Peyer's patch (tissue), 4 donors: ENCODE measurements at regions not wholly inside any gene's neighbourhood (a gene's known extent, or its start where the extent isn't known, plus 50 kb on each side); places are given as distances from the start of the nearest gene placed in this dataset.

Experiments
- DNase-seq, 3 donors: peaks; one replicate each; pipeline ENCODE4 v3.0.0-alpha.2; 2017 to 2019
- H3K27ac ChIP-seq, 4 donors: fragments of 200-600 bp; sonication (generic); one replicate each; pipeline ENCODE4 v1.5.1; 2016 to 2019
- H3K27me3 ChIP-seq, 2 donors: fragments of 200-600 bp; sonication (generic); one replicate each; pipeline ENCODE4 v1.5.1; 2019
- H3K36me3 ChIP-seq, 3 donors: fragments of 200-600 bp; sonication (generic); one replicate each; pipeline ENCODE4 v1.5.1; 2016 to 2019
- H3K4me1 ChIP-seq, 4 donors: fragments of 200-600 bp; sonication (generic); one replicate each; pipeline ENCODE4 v1.5.1; 2016 to 2019
- H3K4me3 ChIP-seq, 4 donors: fragments of 200-600 bp; sonication (generic); 1 replicate in 3 of 4; 2 replicates in 1 of 4; pipeline ENCODE4 v1.5.1; 2016 to 2019; ENCODE audit warnings: mild to moderate bottlenecking in 1 of 4
- H3K9me3 ChIP-seq, 4 donors: fragments of 200-600 bp; sonication (generic); one replicate each; pipeline ENCODE4 v1.5.1; 2016 to 2019; ENCODE audit warnings: mild to moderate bottlenecking in 1 of 4
- CTCF ChIP-seq, 6 experiments: fragments of 450-650 bp in 4 of 6; fragments of 200-600 bp in 2 of 6; sonication (generic) in 1 of 6; IDR thresholded peaks; one replicate each; pipeline ENCODE4 v1.5.1; 2017 to 2019; ENCODE audit warnings: antibody characterized with exemption in 6 of 6, mild to moderate bottlenecking in 3 of 6, moderate library complexity in 1 of 6
- POLR2A ChIP-seq, 2 donors: fragments of 450-650 bp; IDR thresholded peaks; one replicate each; pipeline ENCODE4 v1.5.1; 2017; ENCODE audit warnings: antibody characterized with exemption in 2 of 2, mild to moderate bottlenecking in 2 of 2, moderate library complexity in 2 of 2

GRCh38 chr13:78940455-78941130 is 281.6 kb upstream of the OBI1 start:
- H3K36me3 ChIP-seq, result no peaks in the 10 kb centered on the region
- no peak overlapping the region for H3K27ac ChIP-seq
- no peaks in the 10 kb centered on the region for H3K27me3 ChIP-seq
- no peaks in the 10 kb centered on the region for H3K9me3 ChIP-seq
- no peak overlapping the region for H3K4me3 ChIP-seq
- no peaks in the 10 kb centered on the region for H3K4me1 ChIP-seq
- no peak for DNase-seq
- no peak for TF ChIP-seq POLR2A (IDR thresholded peaks at IDR 0.05)
- no peak for TF ChIP-seq CTCF (IDR thresholded peaks at IDR 0.05)

- H3K4me1 ChIP-seq, result no peaks in the 10 kb centered on the region
- H3K27ac ChIP-seq, result no peak overlapping the region
- no peak for DNase-seq
- no peaks in the 10 kb centered on the region for H3K9me3 ChIP-seq
- H3K27me3 ChIP-seq, result no peaks in the 10 kb centered on the region
- no peak overlapping the region for H3K4me3 ChIP-seq
- no peaks in the 10 kb centered on the region for H3K36me3 ChIP-seq
- no peak for TF ChIP-seq POLR2A (IDR thresholded peaks at IDR 0.05)
- no peak for TF ChIP-seq CTCF (IDR thresholded peaks at IDR 0.05)
Measured at GRCh38 chr13:78934336-78934735, 275.4 kb upstream of the OBI1 start.

GRCh38 chr13:78915015-78915414 is 256.1 kb upstream of the OBI1 start:
- no peak for TF ChIP-seq CTCF (IDR thresholded peaks at IDR 0.05)
- no peak for TF ChIP-seq POLR2A (IDR thresholded peaks at IDR 0.05)
- DNase-seq, result no peak
- H3K27me3 ChIP-seq, result no peaks in the 10 kb centered on the region

GRCh38 chr13:78913656-78914055 is 254.7 kb upstream of the OBI1 start:
- TF ChIP-seq CTCF (IDR thresholded peaks at IDR 0.05), result no peak
- no peak for TF ChIP-seq POLR2A (IDR thresholded peaks at IDR 0.05)

More at GRCh38 chr13:78915015-78915414, 256.1 kb upstream of the OBI1 start:
- no peaks in the 10 kb centered on the region for H3K4me1 ChIP-seq
- H3K4me3 ChIP-seq, result no peak overlapping the region
- H3K27ac ChIP-seq, result no peak overlapping the region
- no peaks in the 10 kb centered on the region for H3K9me3 ChIP-seq
- no peaks in the 10 kb centered on the region for H3K36me3 ChIP-seq

GRCh38 chr13:78910147-78910546 is 251.2 kb upstream of the OBI1 start:
- no peak for DNase-seq
- no peaks in the 10 kb centered on the region for H3K4me1 ChIP-seq
- no peak for TF ChIP-seq POLR2A (IDR thresholded peaks at IDR 0.05)
- TF ChIP-seq CTCF (IDR thresholded peaks at IDR 0.05), result no peak
- H3K27me3 ChIP-seq, result no peaks in the 10 kb centered on the region
- no peak overlapping the region for H3K27ac ChIP-seq
- H3K4me3 ChIP-seq, result no peak overlapping the region
- no peaks in the 10 kb centered on the region for H3K9me3 ChIP-seq
- no peaks in the 10 kb centered on the region for H3K36me3 ChIP-seq

More at GRCh38 chr13:78913656-78914055, 254.7 kb upstream of the OBI1 start:
- Histone ChIP-seq H3K36me3 (no peaks in the 10 kb centered on the region), H3K27ac (no peak overlapping the region), H3K9me3 (no peaks in the 10 kb centered on the region), H3K4me3 (no peak overlapping the region), H3K4me1 (no peaks in the 10 kb centered on the region), H3K27me3 (no peaks in the 10 kb centered on the region)
- DNase-seq, result no peak

GRCh38 chr13:78909276-78909675 is 250.3 kb upstream of the OBI1 start:
- no peak for DNase-seq
- Histone ChIP-seq H3K4me3 (no peak overlapping the region), H3K36me3 (no peaks in the 10 kb centered on the region), H3K27me3 (no peaks in the 10 kb centered on the region), H3K9me3 (no peaks in the 10 kb centered on the region), H3K27ac (no peak overlapping the region), H3K4me1 (no peaks in the 10 kb centered on the region)
- TF ChIP-seq POLR2A (IDR thresholded peaks at IDR 0.05) (no peak), CTCF (IDR thresholded peaks at IDR 0.05) (no peak)
